Hypothalamus (tissue), 51 donors: ENCODE measurements at regions not wholly inside any gene's neighbourhood (a gene's known extent, or its start where the extent isn't known, plus 50 kb on each side); places are given as distances from the start of the nearest gene placed in this dataset.

Source experiments
- DNase-seq, 51 donors: peaks; one replicate each; lab custom pipeline; 2025; lab: John Stamatoyannopoulos, UW

GRCh38 chr1:75074831-75075395, 59.3 kb upstream of the LHX8 start:
- DNase-seq: no peak

GRCh38 chr1:75079538-75080290, 54.5 kb upstream of the LHX8 start:
- DNase-seq: no peak

GRCh38 chr1:75083223-75083622, 51.0 kb upstream of the LHX8 start:
- DNase-seq: no peak

- DNase-seq: no peak
Measured at GRCh38 chr1:75083848-75084514, 50.2 kb upstream of the LHX8 start.
